IPS-15b (cell line): ENCODE measurements at regions not wholly inside any gene's neighbourhood (a gene's known extent, or its start where the extent isn't known, plus 50 kb on each side); places are given as distances from the start of the nearest gene placed in this dataset.
"Not testable (repeated sequence)": the region's sequence is repeated elsewhere in the genome, so short reads cannot be mapped to it uniquely, and the experiment has no call there.

Source experiments
- H3K27me3 ChIP-seq: one replicate; pipeline ENCODE4 v1.6.1; 2013; ENCODE audit warnings: low read length; ENCODE audit not compliant: control insufficient read depth, insufficient read depth
- H3K36me3 ChIP-seq: one replicate; pipeline ENCODE4 v1.6.1; 2013; ENCODE audit warnings: low read length; ENCODE audit not compliant: control insufficient read depth, insufficient read depth
- H3K4me1 ChIP-seq: one replicate; pipeline ENCODE4 v1.6.1; 2013; ENCODE audit warnings: mild to moderate bottlenecking, low read length; ENCODE audit not compliant: control insufficient read depth, insufficient read depth
- H3K4me3 ChIP-seq: one replicate; pipeline ENCODE4 v1.5.1; 2013; ENCODE audit warnings: low read depth, low read length
- H3K9ac ChIP-seq: one replicate; pipeline ENCODE4 v1.6.1; 2013; ENCODE audit warnings: low read depth, mild to moderate bottlenecking, low read length
- H3K9me3 ChIP-seq: one replicate; pipeline ENCODE4 v1.6.1; 2013; ENCODE audit warnings: mild to moderate bottlenecking, low read length; ENCODE audit not compliant: control insufficient read depth, insufficient read depth

DNA sequence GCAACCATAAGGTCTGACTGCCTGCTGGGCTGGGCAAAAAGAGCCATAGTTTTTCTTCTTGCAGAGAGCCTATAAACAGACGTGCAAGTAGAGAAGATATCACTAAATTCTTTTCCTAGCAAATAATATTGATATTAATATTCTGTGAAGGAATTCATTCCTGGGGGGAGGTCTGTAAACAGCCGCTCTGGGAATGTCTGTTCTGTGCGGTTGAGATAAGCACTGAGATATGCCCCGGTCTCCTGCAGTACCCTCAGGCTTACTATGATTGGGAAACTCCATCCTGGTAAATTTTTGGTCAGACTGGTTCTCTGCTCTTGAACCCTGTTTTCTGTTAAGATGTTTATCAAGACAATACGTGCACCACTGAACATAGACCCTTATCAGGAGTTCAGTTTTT, 167.1 kb upstream of the MEF2C start:
- not testable (repeated sequence) for H3K9ac ChIP-seq, H3K9me3 ChIP-seq, H3K4me1 ChIP-seq, H3K4me3 ChIP-seq, H3K36me3 ChIP-seq, H3K27me3 ChIP-seq

DNA sequence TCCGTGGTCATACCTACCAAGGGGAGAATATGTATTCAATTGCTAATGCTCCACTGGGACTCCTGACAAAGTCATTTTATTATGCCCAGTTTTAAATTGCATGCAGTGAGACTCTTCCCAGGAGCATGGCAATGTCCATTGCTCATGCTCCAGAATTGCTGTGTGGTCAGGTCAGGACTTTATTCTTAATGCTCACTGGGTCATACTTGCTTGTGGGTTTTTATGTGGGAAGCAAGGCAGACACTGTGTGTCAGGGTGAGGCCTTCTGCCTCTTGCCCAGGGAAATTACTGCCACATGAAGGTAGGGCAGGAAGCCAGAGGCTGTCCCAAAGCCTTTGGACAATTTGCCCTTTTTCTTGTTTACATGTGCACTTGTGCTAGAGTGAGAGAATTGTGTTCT, 164.6 kb upstream of the MEF2C start:
- peaks cover 3% of the 10 kb centered on the region for H3K4me1 ChIP-seq
- H3K9ac ChIP-seq = no peak overlapping the region
- H3K9me3 ChIP-seq = peaks cover 6% of the 10 kb centered on the region
- H3K36me3 ChIP-seq = no peaks in the 10 kb centered on the region
- no peak overlapping the region for H3K4me3 ChIP-seq
- H3K27me3 ChIP-seq = no peaks in the 10 kb centered on the region

DNA sequence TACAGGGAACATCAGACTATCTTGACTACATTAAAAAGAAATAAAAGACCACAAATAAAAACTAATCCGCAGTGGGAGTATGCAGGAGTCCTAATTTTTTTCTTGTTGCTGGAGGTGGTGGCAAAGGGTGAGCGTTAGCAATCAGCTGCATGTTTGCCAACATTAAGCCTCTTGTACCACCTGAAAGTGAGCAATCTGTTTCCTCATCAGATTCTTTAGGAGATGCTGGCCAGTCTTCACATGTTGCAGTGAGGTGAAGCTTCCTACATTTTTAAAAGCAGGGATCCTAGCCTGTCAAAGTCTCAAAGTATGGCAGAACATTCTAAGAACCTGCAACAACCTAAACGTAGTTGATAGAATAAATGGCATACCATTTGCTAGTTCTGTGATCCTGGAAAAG, 162.2 kb upstream of the MEF2C start:
- no peaks in the 10 kb centered on the region for H3K27me3 ChIP-seq
- peaks cover 4% of the 10 kb centered on the region for H3K9me3 ChIP-seq
- no peaks in the 10 kb centered on the region for H3K36me3 ChIP-seq
- no peak overlapping the region for H3K9ac ChIP-seq
- peaks cover 3% of the 10 kb centered on the region for H3K4me1 ChIP-seq
- no peak overlapping the region for H3K4me3 ChIP-seq

DNA sequence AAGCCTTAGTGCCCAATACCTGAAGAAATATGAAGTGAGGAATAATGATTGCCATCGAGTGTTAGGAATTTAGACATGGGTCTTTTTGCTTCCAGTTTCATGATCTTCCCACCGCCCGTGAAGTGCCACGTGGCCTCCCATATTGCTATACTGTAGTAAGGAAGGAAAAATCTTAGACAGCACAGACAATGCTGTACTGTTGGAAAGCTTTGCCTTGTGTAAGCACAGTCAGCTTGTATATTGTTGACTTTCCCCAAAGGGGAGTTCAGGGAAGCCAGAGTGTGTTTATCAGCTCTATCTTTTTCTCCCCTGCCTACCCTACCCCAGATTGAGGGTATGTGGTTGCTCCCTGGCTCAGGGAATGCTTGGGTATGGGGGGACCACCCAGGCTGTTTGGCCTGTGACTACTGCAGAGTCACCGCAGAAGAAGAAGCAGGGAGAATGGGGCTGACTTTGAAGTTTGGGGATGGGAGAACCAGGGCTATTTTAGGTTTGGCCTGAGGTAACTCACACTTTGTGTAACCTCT, 161.8 kb upstream of the MEF2C start:
- no peak overlapping the region for H3K9ac ChIP-seq
- H3K27me3 ChIP-seq = no peaks in the 10 kb centered on the region
- H3K9me3 ChIP-seq = no peaks in the 10 kb centered on the region
- no peak overlapping the region for H3K4me3 ChIP-seq
- H3K36me3 ChIP-seq = no peaks in the 10 kb centered on the region
- H3K4me1 ChIP-seq = peaks cover 3% of the 10 kb centered on the region

DNA sequence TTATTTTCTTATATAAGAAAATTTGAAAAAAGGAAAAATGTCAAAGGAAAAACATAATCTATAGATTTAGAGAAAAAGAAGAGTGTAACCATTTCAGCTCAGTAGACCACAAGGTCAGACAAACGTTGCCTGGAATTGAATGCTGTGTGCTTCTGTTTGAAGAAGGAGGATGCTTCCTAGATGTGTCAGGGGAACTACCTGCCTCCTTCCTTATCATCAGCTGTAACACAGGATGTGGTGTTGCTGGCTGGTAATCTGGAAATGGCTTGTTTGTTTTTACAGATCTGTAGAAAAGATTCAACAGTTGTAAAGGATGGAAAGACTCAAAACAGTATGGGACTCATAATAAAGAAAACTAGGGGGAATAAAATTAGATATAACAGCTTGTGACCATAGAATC, 160.7 kb upstream of the MEF2C start:
- Histone ChIP-seq H3K27me3 (no peaks in the 10 kb centered on the region), H3K9me3 (no peaks in the 10 kb centered on the region), H3K9ac (no peak overlapping the region), H3K4me3 (no peak overlapping the region), H3K36me3 (no peaks in the 10 kb centered on the region), H3K4me1 (peaks cover 3% of the 10 kb centered on the region)

DNA sequence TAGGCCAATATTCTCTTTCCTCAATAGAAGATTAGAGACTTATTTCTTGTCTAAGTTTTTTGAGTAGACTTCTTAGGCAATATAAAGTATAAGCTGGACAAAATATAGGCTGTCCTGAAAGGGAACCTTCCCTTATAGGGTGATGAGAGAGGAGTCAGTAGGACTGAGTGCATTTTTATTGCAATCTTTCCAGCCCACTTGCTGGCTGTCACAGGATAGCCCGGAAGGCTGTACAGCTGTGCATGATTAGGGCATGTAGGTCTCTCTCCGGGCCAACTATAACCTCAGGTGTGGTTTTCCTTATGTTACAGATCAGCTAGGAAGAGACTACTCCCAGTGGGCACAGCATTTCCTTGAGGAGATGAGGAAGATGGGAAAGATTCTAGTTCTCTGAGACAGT, 159.8 kb upstream of the MEF2C start:
- peaks cover 3% of the 10 kb centered on the region for H3K4me1 ChIP-seq
- no peak overlapping the region for H3K9ac ChIP-seq
- H3K4me3 ChIP-seq = no peak overlapping the region
- H3K27me3 ChIP-seq = no peaks in the 10 kb centered on the region
- H3K36me3 ChIP-seq = no peaks in the 10 kb centered on the region
- no peaks in the 10 kb centered on the region for H3K9me3 ChIP-seq

DNA sequence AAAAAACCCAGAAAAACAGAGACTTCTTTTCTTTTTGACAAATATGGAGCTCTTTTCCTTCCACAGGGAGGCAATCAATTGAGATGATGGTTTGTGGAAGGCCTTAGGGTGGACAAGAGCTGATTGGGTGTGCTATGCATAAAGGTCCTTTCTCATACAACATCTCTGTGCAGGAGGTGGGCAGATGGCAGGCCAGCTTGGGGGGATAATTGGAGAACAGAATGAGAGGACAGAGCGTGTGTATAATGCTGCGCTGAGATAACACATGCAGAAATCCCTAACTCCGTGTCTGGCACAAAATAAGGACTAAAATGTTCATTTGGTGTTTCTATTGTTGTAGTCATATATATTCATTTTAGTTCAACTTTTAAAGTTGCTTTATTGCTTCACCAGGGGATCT, 159.0 kb upstream of the MEF2C start:
- H3K9me3 ChIP-seq = no peaks in the 10 kb centered on the region
- H3K4me3 ChIP-seq = no peak overlapping the region
- H3K27me3 ChIP-seq = no peaks in the 10 kb centered on the region
- no peaks in the 10 kb centered on the region for H3K36me3 ChIP-seq
- H3K4me1 ChIP-seq = no peaks in the 10 kb centered on the region
- no peak overlapping the region for H3K9ac ChIP-seq

DNA sequence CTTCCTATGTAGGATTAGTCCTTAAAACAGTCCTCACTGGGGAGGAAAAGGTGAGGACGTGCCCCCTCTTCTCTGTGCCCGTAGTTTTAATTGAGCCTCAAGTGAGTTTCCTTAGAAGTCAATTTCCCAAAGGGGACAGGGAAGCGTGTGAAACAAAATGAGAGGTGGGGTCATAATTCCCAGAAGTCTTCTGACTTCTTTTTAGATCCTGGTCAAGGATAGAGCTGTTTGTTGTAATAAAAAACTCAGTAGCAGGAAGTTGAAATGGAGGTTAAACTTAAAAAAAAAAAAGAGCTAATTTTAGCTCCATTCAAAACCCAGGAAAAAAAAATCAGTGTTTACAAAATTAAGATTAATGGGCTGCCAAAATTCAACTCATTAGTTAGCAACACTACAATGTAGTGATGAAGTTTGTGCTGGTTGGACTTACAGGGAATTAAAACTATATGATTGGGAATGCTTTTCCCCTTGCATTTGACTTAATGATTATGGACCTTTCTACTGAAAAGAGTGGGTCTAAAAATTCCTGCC, 158.3 kb upstream of the MEF2C start:
- Histone ChIP-seq H3K9me3 (no peaks in the 10 kb centered on the region), H3K4me1 (no peaks in the 10 kb centered on the region), H3K27me3 (no peaks in the 10 kb centered on the region), H3K9ac (no peak overlapping the region), H3K4me3 (no peak overlapping the region), H3K36me3 (no peaks in the 10 kb centered on the region)

DNA sequence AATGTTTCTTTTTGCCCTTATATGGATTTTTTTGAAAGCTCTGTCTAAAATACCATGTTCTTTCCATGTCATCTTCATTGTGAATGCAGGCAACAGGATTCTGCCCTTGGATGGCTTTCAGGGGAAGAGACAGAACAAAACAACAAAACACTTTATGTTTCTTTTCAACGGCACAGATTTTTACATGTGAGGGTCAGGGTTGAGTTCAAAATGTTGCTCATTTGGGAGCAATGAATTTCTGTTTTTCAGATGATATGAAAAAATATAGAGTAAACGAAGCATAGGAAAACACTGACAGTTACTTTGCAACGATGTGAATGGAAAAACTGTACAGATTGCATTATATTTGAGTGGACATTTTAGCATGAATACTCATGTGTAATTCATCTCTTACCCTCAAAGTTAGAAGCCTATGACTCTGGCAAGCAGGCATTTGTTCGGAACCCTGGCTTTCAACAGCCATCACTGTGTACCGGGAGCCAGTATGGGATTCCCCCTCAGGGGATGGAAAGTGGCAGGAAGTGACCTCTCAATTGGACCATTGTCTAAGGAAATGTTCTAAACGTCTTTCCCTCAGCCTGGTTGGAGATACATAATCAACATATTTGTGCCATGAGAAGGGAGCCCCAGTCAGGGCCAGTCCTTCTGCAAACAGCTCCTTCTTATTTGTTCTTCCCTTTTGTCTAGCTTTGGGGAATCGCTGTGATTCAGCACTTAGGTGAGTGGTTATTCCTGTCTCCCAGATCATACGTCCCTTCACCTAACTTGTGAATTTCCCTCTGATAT, 153.9 kb upstream of the MEF2C start:
- H3K9me3 ChIP-seq = no peaks in the 10 kb centered on the region

DNA sequence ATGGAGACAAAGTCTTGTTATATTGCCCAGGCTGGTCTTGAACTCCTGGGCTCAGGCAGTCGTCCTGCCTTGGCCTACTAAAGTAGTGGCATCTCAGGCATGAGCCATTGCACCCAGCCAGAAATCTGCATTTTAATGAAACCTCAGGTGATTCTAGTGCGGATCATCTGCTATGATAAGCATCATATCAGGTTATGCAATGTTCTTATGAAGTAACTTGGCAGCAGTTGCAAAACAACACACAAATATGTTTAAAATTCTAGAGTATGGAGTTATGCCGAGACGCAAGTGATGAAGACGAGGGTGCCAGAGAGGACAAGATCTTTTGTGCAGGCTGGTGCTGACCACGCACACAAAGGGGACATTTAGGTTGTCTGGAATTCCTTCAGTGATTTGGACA, 153.2 kb upstream of the MEF2C start:
- Histone ChIP-seq H3K4me1 (no peaks in the 10 kb centered on the region), H3K27me3 (no peaks in the 10 kb centered on the region), H3K9ac (no peak overlapping the region), H3K4me3 (no peak overlapping the region), H3K36me3 (no peaks in the 10 kb centered on the region), H3K9me3 (no peaks in the 10 kb centered on the region)

More for the DNA sequence above, 153.9 kb upstream of the MEF2C start:
- Histone ChIP-seq H3K4me1 (no peaks in the 10 kb centered on the region), H3K36me3 (no peaks in the 10 kb centered on the region), H3K9ac (no peak overlapping the region), H3K27me3 (no peaks in the 10 kb centered on the region), H3K4me3 (no peak overlapping the region)

DNA sequence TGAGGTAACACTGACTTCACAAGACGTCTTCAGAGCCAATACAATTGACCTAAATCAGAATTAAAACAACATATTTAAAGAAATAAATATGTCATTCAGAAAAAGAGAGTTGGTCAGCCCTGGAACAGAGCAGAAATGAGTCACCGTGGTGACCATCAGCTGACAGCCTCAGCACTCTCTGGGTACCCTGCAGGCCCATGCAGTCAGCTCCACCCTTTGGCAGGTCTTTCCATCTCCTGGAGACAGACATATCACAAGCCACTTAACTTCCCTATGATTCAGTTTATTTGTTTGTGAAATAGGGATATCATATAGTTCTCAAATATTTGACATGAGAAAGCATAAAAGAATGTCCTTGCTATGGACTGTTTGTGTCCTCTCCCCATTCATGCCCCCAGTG, 151.6 kb upstream of the MEF2C start:
- Histone ChIP-seq H3K9ac (no peak overlapping the region), H3K27me3 (no peaks in the 10 kb centered on the region), H3K4me3 (no peak overlapping the region), H3K4me1 (no peaks in the 10 kb centered on the region), H3K9me3 (no peaks in the 10 kb centered on the region), H3K36me3 (no peaks in the 10 kb centered on the region)

DNA sequence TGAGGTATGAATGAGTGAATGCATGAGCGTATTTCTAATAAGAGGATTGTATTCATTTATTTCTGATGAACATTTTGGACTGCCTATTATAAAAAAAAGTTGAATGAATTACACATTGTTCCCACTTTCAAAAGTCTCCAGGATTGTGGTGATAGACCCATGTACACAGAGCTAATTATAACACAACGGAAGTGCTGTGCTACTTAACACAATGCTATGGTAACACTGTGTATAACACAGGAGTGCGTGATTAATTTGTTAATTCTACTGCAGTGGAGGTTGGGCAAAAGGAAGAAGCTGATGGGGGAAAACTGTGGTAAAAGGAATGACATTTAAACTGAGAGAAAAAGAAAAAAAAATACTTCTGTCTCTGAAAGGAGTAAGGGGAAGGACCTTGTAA, 147.8 kb upstream of the MEF2C start:
- Histone ChIP-seq H3K4me3 (no peak overlapping the region), H3K36me3 (no peaks in the 10 kb centered on the region), H3K27me3 (no peaks in the 10 kb centered on the region), H3K4me1 (no peaks in the 10 kb centered on the region), H3K9ac (no peak overlapping the region), H3K9me3 (peaks cover 7% of the 10 kb centered on the region)
